OCI-LY1 (cell line): ENCODE measurements at regions not wholly inside any gene's neighbourhood (a gene's known extent, or its start where the extent isn't known, plus 50 kb on each side); places are given as distances from the start of the nearest gene placed in this dataset.

Experiments
- H2AFZ ChIP-seq: fragments of 200-600 bp; sonication (generic), shearing (Covaris generic); 2 replicates; pipeline ENCODE4 v1.6.0; 2014; ENCODE audit warnings: antibody characterized with exemption, mild to moderate bottlenecking, low read length
- H3F3A ChIP-seq: fragments of 200-600 bp; sonication (generic), shearing (Covaris generic); 2 replicates; pipeline ENCODE4 v1.6.0; 2014; ENCODE audit warnings: mild to moderate bottlenecking, antibody characterized with exemption, low read length, moderate library complexity; ENCODE audit not compliant: insufficient read depth
- H3K27ac ChIP-seq: fragments of 200-600 bp; sonication (generic); 2 replicates; pipeline ENCODE4 v1.5.1; 2014; ENCODE audit warnings: low read length, mixed run types, mild to moderate bottlenecking, low read depth; ENCODE audit not compliant: poor library complexity, severe bottlenecking
- H3K27me3 ChIP-seq: fragments of 200-600 bp; sonication (generic); 2 replicates; pipeline ENCODE4 v1.6.0; 2014; ENCODE audit warnings: antibody characterized with exemption, mild to moderate bottlenecking, low read length, moderate library complexity; ENCODE audit not compliant: insufficient read depth
- H3K36me3 ChIP-seq: fragments of 200-600 bp; sonication (generic); 2 replicates; pipeline ENCODE4 v1.6.1; 2014; ENCODE audit warnings: mild to moderate bottlenecking, antibody characterized with exemption, low read length, moderate library complexity, mixed read lengths; ENCODE audit not compliant: insufficient read depth
- H3K4me1 ChIP-seq: fragments of 200-600 bp; sonication (generic); 2 replicates; pipeline ENCODE4 v1.5.1; 2014; ENCODE audit warnings: mild to moderate bottlenecking, low read length, moderate library complexity; ENCODE audit not compliant: insufficient read depth, severe bottlenecking
- H3K4me2 ChIP-seq: fragments of 200-600 bp; sonication (generic), shearing (Covaris generic); 2 replicates; pipeline ENCODE4 v1.6.1; 2014; ENCODE audit warnings: low read length
- H3K4me3 ChIP-seq: fragments of 200-600 bp; sonication (generic); 2 replicates; pipeline ENCODE4 v1.5.1; 2014; ENCODE audit warnings: low read length, low read depth, mild to moderate bottlenecking, mixed read lengths; ENCODE audit not compliant: poor library complexity, severe bottlenecking
- H3K79me2 ChIP-seq: fragments of 200-600 bp; shearing (Covaris generic); 2 replicates; pipeline ENCODE4 v1.6.1; 2016; ENCODE audit warnings: mixed run types, low read length, mixed read lengths; ENCODE audit not compliant: insufficient read depth
- H3K9ac ChIP-seq: fragments of 200-600 bp; sonication (generic), shearing (Covaris generic); 2 replicates; pipeline ENCODE4 v1.6.1; 2014; ENCODE audit warnings: mild to moderate bottlenecking, low read length, mixed read lengths
- H3K9me2 ChIP-seq: fragments of 200-600 bp; sonication (generic), shearing (Covaris generic); 2 replicates; pipeline ENCODE4 v1.6.1; 2014; ENCODE audit warnings: low read depth, mild to moderate bottlenecking, low read length, mixed read lengths
- H3K9me3 ChIP-seq: fragments of 200-600 bp; shearing (Covaris generic); 2 replicates; pipeline ENCODE4 v1.6.1; 2014; ENCODE audit warnings: low read length, mixed read lengths
- H4K20me1 ChIP-seq: fragments of 200-600 bp; sonication (generic), shearing (Covaris generic); 2 replicates; pipeline ENCODE4 v1.6.0; 2016; ENCODE audit warnings: mild to moderate bottlenecking, low read length; ENCODE audit not compliant: insufficient read depth
- CTCF ChIP-seq: fragments of 200-600 bp; sonication (generic), shearing (Covaris generic); IDR thresholded peaks from 2 replicates; pipeline ENCODE4 v1.5.1; 2017; ENCODE audit warnings: mild to moderate bottlenecking, antibody characterized with exemption, low read length, moderate library complexity, mixed read lengths
- EZH2 ChIP-seq: fragments of 200-600 bp; sonication (generic), shearing (Covaris generic); IDR thresholded peaks from 2 replicates; pipeline ENCODE4 v1.8.0; 2017; ENCODE audit warnings: borderline replicate concordance, mixed run types, mild to moderate bottlenecking, antibody characterized with exemption, low read length, moderate library complexity, mixed read lengths

- no peaks in the 10 kb centered on the region for H3K79me2 ChIP-seq
- H3K27ac ChIP-seq, result no peak overlapping the region
- H3K4me1 ChIP-seq, result no peaks in the 10 kb centered on the region
- no peaks in the 10 kb centered on the region for H3F3A ChIP-seq
- H3K4me2 ChIP-seq, result no peak overlapping the region
- no peaks in the 10 kb centered on the region for H4K20me1 ChIP-seq
- TF ChIP-seq EZH2 (no peak), CTCF (no peak)
- H3K9me3 ChIP-seq, result no peaks in the 10 kb centered on the region
- no peaks in the 10 kb centered on the region for H3K27me3 ChIP-seq
- H3K36me3 ChIP-seq, result no peaks in the 10 kb centered on the region
- H3K4me3 ChIP-seq, result no peak overlapping the region
- H3K9me2 ChIP-seq, result no peaks in the 10 kb centered on the region
- H2AFZ ChIP-seq, result no peak overlapping the region
- H3K9ac ChIP-seq, result no peak overlapping the region
Measured at GRCh38 chr10:37654466-37654865, 202.9 kb downstream of the ZNF248 start.

- Histone ChIP-seq H4K20me1 (no peaks in the 10 kb centered on the region), H3K4me3 (no peak overlapping the region), H3K27me3 (no peaks in the 10 kb centered on the region), H3K36me3 (no peaks in the 10 kb centered on the region), H3K4me1 (no peaks in the 10 kb centered on the region), H3K79me2 (no peaks in the 10 kb centered on the region), H3K27ac (no peak overlapping the region), H3K9ac (no peak overlapping the region), H3K9me2 (no peaks in the 10 kb centered on the region), H3K4me2 (no peak overlapping the region), H3K9me3 (no peaks in the 10 kb centered on the region), H3F3A (no peaks in the 10 kb centered on the region), H2AFZ (no peak overlapping the region)
- TF ChIP-seq CTCF, result no peak
- no peak for TF ChIP-seq EZH2
Measured at GRCh38 chr10:37643187-37643586, 214.2 kb downstream of the ZNF248 start.

GRCh38 chr10:37640301-37640700 lies 217.1 kb downstream of the ZNF248 start:
- H3K4me2 ChIP-seq, result no peak overlapping the region
- H2AFZ ChIP-seq, result no peak overlapping the region
- H3K79me2 ChIP-seq, result no peaks in the 10 kb centered on the region
- H3K27ac ChIP-seq, result no peak overlapping the region
- H3K4me3 ChIP-seq, result no peak overlapping the region
- H4K20me1 ChIP-seq, result no peaks in the 10 kb centered on the region
- no peaks in the 10 kb centered on the region for H3F3A ChIP-seq
- TF ChIP-seq CTCF, result no peak
- no peak for TF ChIP-seq EZH2
- H3K4me1 ChIP-seq, result no peaks in the 10 kb centered on the region
- H3K9me2 ChIP-seq, result no peaks in the 10 kb centered on the region
- H3K36me3 ChIP-seq, result no peaks in the 10 kb centered on the region
- no peaks in the 10 kb centered on the region for H3K27me3 ChIP-seq
- no peaks in the 10 kb centered on the region for H3K9me3 ChIP-seq
- H3K9ac ChIP-seq, result no peak overlapping the region
